ENCODE measurements at regions not wholly inside any gene's neighbourhood (a gene's known extent, or its start where the extent isn't known, plus 50 kb on each side); places are given as distances from the start of the nearest gene placed in this dataset.

DNA sequence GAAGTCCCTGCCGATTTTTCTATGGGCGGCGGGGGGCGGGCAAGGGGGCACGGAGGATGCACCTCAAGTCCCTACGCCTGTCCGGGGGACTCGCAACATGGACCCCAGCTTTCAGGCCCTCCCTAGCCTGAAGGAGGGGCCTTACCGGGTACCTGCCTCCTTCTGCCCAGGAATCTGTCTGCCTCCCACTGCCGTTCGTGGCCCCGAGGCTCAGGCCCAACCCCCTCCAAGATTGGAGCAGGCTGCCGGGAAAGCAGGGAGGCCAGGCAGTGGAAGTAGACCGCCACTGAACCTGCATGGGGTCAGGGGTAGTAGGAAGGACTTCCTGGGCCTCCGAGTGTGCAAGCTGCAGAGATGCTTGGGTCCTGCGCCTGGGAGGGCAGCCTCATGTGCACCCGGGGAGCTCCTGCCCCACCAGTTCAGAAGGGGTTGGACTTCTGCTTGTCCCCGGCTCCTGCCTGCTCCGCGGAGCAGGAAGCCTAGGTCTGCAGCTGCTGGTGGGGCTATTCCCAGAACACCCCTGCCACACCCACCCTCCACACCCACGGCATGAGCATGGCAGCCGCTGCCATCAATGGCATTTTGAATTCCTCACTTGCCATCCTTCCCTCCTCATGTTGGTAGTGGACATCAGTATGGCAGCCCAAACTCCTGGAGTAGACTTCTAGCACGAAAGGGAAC is 1312.7 kb upstream of the ACO1 start:
- no peak overlapping the region for H3K23ac ChIP-seq (ENCODE audit: insufficient read length)
- H2AK5ac ChIP-seq (ENCODE audit: low read depth, low read length) = no peak overlapping the region
- H3K4ac ChIP-seq (replicated peaks; ENCODE audit: insufficient read length, low read depth, low read length) = no peak overlapping the region
- ChIA-PET CTCF (ENCODE audit: partially characterized antibody) (no interaction called here), POLR2A (ENCODE audit: partially characterized antibody) (no interaction called here)
- FAIRE-seq (no peak), DNase-seq (ENCODE audit: low read depth in 1 of 2, low spot score in 2 of 2) (no peak)
- no peak overlapping the region for H3K27ac ChIP-seq (ENCODE audit: low read depth, low read length)
- H4K5ac ChIP-seq (ENCODE audit: insufficient read length, low read depth, low read length) = no peak overlapping the region
- no peak overlapping the region for H3K18ac ChIP-seq (ENCODE audit: extremely low read depth, low read length)
- no peaks in the 10 kb centered on the region for H3K79me1 ChIP-seq (ENCODE audit: low read depth, low read length)
- no peaks in the 10 kb centered on the region for H3K9me3 ChIP-seq (ENCODE audit: insufficient read depth in 2 of 2, low read depth in 1 of 2, low read length in 1 of 2)
- H3K79me2 ChIP-seq (ENCODE audit: control insufficient read depth in 1 of 2, insufficient read depth in 2 of 2, low read length in 2 of 2) = no peaks in the 10 kb centered on the region
- no peaks in the 10 kb centered on the region for H3K36me3 ChIP-seq (ENCODE audit: control insufficient read depth in 2 of 4, insufficient read depth in 4 of 4, low read length in 3 of 4)
- no peaks in the 10 kb centered on the region for H3K27me3 ChIP-seq (replicated peaks in 1 of 4; ENCODE audit: control insufficient read depth in 3 of 4, extremely low read depth in 1 of 4, insufficient read depth in 3 of 4, low read length in 3 of 4)
- H4K20me1 ChIP-seq (replicated peaks in 1 of 2; ENCODE audit: control insufficient read depth in 1 of 2, insufficient read depth in 2 of 2, low read length in 2 of 2) = no peaks in the 10 kb centered on the region
- H3K14ac ChIP-seq (ENCODE audit: insufficient read length) = no peak overlapping the region
- H2BK120ac ChIP-seq (replicated peaks; ENCODE audit: low read depth, low read length) = no peak overlapping the region
- H2AFZ ChIP-seq (ENCODE audit: low read length) = no peak overlapping the region
- H3K4me1 ChIP-seq (replicated peaks in 1 of 4; ENCODE audit: control insufficient read depth in 3 of 4, insufficient read depth in 4 of 4, low read length in 3 of 4) = no peaks in the 10 kb centered on the region
- H3K4me2 ChIP-seq (ENCODE audit: insufficient read depth in 1 of 2, low read depth in 2 of 2, low read length in 2 of 2) = no peak overlapping the region
- no peak overlapping the region for H2BK12ac ChIP-seq (ENCODE audit: low read depth, low read length)
- no peak overlapping the region for H3K9ac ChIP-seq (replicated peaks in 1 of 4; ENCODE audit: extremely low read depth in 1 of 4, low read depth in 3 of 4, low read length in 3 of 4)
- H4K91ac ChIP-seq (replicated peaks; ENCODE audit: insufficient read length, low read length) = no peak overlapping the region
- H3K23me2 ChIP-seq (ENCODE audit: low read depth, low read length) = no peaks in the 10 kb centered on the region
- no peak overlapping the region for H2BK15ac ChIP-seq (ENCODE audit: low read length)
- H3K4me3 ChIP-seq (ENCODE audit: extremely low read depth in 1 of 4, insufficient read depth in 2 of 4, low read depth in 3 of 4, low read length in 4 of 4) = no peak overlapping the region
- 97% methylated on average over 18 of the region's 23 CpGs; no CpG with 5 or more reads in 1 of the 2 experiments for WGBS, 2 experiments (ENCODE audit: extremely low coverage in 1 of 2, insufficient coverage in 1 of 2, insufficient read length in 1 of 2, insufficient replicate concordance in 2 of 2, low coverage in 1 of 2, low lambda C conversion rate in 2 of 2, missing lambda C conversion rate in 1 of 2)
- no peak overlapping the region for H3K56ac ChIP-seq (replicated peaks; ENCODE audit: insufficient read length, low read depth, low read length)
- no peak overlapping the region for H4K8ac ChIP-seq (ENCODE audit: extremely low read depth, insufficient read depth, low read length)
- no peak overlapping the region for H2BK20ac ChIP-seq (ENCODE audit: low read length)
- no peak overlapping the region for H2BK5ac ChIP-seq (ENCODE audit: low read depth, low read length)
- TF ChIP-seq GTF2F1 (IDR thresholded peaks at IDR 0.05; ENCODE audit: borderline replicate concordance, low read depth, low read length) = no peak
- TF ChIP-seq TAF7 (optimal IDR thresholded peaks at IDR 0.05; ENCODE audit: borderline replicate concordance, low read depth, low read length) = no peak
- no peak for TF ChIP-seq TEAD4 (IDR thresholded peaks at IDR 0.05; ENCODE audit: low read depth, low read length)
- no peak for TF ChIP-seq SIX5 (IDR thresholded peaks at IDR 0.05; ENCODE audit: low read depth, low read length)
- TF ChIP-seq HDAC6 (IDR thresholded peaks at IDR 0.05; ENCODE audit: low read depth, low read length) = no peak
- no peak for TF ChIP-seq MAX (IDR thresholded peaks at IDR 0.05)
